ENCODE measurements at regions not wholly inside any gene's neighbourhood (a gene's known extent, or its start where the extent isn't known, plus 50 kb on each side); places are given as distances from the start of the nearest gene placed in this dataset.

DNA sequence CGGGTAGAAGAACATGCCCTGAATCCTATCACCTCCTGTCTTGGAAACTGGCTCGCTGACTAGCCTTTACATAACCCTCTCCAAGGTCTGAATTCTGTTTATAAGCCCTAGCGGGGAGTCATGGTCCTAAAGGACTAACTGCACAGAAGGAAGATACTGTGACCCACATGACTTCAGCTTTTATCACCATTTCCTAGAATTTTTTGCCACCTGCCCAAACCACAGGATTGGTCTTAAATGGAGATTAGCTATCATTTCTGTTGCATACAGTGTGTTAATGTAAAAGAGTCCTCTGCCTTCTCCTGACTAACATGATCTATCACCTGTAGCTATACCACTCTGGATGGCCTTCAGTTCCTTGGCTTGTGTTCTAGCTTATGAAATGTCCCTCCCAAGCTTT is 319.2 kb downstream of the DUSP6 start (continued):
- TF ChIP-seq EZH2phosphoT487 (IDR thresholded peaks at IDR 0.05; ENCODE audit: borderline replicate concordance, low read depth), result no peak
- no peak for TF ChIP-seq EP300 (IDR thresholded peaks at IDR 0.05; ENCODE audit: borderline replicate concordance in 1 of 2, low read depth in 1 of 2, low read length in 1 of 2)
- no peak for TF ChIP-seq YY1 (IDR thresholded peaks at IDR 0.05; ENCODE audit: low read depth)
- no peak for TF ChIP-seq POLR2AphosphoS5 (IDR thresholded peaks at IDR 0.05; ENCODE audit: low read depth, low read length)
- no peak for TF ChIP-seq NRF1 (IDR thresholded peaks at IDR 0.05; ENCODE audit: low read depth, low read length)
- TF ChIP-seq, protein P1, sequence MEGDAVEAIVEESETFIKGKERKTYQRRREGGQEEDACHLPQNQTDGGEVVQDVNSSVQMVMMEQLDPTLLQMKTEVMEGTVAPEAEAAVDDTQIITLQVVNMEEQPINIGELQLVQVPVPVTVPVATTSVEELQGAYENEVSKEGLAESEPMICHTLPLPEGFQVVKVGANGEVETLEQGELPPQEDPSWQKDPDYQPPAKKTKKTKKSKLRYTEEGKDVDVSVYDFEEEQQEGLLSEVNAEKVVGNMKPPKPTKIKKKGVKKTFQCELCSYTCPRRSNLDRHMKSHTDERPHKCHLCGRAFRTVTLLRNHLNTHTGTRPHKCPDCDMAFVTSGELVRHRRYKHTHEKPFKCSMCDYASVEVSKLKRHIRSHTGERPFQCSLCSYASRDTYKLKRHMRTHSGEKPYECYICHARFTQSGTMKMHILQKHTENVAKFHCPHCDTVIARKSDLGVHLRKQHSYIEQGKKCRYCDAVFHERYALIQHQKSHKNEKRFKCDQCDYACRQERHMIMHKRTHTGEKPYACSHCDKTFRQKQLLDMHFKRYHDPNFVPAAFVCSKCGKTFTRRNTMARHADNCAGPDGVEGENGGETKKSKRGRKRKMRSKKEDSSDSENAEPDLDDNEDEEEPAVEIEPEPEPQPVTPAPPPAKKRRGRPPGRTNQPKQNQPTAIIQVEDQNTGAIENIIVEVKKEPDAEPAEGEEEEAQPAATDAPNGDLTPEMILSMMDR (IDR thresholded peaks at IDR 0.05), result no peak
- no peak for TF ChIP-seq RXRA (IDR thresholded peaks at IDR 0.05; ENCODE audit: borderline replicate concordance, low read depth)

DNA sequence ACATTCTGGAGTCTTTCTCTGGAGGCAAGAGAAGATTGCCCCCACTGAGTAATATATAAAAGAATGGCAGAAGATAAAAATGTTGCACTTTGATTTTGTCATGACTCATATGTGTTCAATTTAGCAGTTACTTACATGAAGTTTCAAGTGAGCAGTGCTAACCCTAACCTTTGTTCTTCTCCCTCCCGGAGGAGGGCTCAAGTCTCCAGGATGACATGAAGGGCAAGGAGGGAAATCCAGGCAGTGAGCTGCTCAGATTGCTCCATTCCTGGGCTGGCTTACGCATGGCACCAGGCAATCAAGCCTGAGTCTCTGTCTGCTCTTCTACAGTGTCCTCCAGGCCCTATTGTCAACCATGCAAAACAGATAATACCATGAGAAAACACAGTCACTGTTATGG is 322.3 kb downstream of the DUSP6 start:
- no peaks in the 10 kb centered on the region for H3K36me3 ChIP-seq (replicated peaks in 1 of 2; ENCODE audit: control insufficient read depth in 1 of 2, insufficient read depth in 2 of 2, low read length in 1 of 2)
- no peaks in the 10 kb centered on the region for H3K9me3 ChIP-seq
- ChIA-PET CTCF (interaction anchor here (2.6 kb wide), 1 partner anchor 13 kb away, joined by 10 read pairs; no protein-coding TSS in a partner anchor), POLR2A (no interaction called here)
- TF ChIP-seq FOXJ3 (CRISPR knock-in tag; IDR thresholded peaks at IDR 0.05) (no peak), RCOR1 (IDR thresholded peaks at IDR 0.05; ENCODE audit: low read length) (no peak), POLR2AphosphoS5 (IDR thresholded peaks at IDR 0.05; ENCODE audit: low read depth, low read length) (no peak), TAF1 (IDR thresholded peaks at IDR 0.05; ENCODE audit: borderline replicate concordance, low read depth, low read length) (no peak), TEAD4 (IDR thresholded peaks at IDR 0.05; ENCODE audit: borderline replicate concordance, insufficient read depth) (no peak), SIN3A (IDR thresholded peaks at IDR 0.05; ENCODE audit: borderline replicate concordance, low read depth, low read length) (no peak)
- TF ChIP-seq, protein P2, sequence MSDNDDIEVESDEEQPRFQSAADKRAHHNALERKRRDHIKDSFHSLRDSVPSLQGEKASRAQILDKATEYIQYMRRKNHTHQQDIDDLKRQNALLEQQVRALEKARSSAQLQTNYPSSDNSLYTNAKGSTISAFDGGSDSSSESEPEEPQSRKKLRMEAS (IDR thresholded peaks at IDR 0.05; ENCODE audit: low read depth), result no peak
- TF ChIP-seq, protein P3, sequence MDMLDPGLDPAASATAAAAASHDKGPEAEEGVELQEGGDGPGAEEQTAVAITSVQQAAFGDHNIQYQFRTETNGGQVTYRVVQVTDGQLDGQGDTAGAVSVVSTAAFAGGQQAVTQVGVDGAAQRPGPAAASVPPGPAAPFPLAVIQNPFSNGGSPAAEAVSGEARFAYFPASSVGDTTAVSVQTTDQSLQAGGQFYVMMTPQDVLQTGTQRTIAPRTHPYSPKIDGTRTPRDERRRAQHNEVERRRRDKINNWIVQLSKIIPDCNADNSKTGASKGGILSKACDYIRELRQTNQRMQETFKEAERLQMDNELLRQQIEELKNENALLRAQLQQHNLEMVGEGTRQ (IDR thresholded peaks at IDR 0.05; ENCODE audit: borderline replicate concordance, low read depth, low read length), result no peak
- H3F3A ChIP-seq (replicated peaks; ENCODE audit: insufficient read depth), result no peaks in the 10 kb centered on the region
- no peak for DNase-seq
- no peak overlapping the region for H2AFZ ChIP-seq (ENCODE audit: low read depth)
- no peak overlapping the region for H3K27ac ChIP-seq (ENCODE audit: low read depth in 2 of 2, low read length in 1 of 2)
- H3K4me1 ChIP-seq (ENCODE audit: control insufficient read depth in 1 of 2, insufficient read depth in 2 of 2, low read depth in 1 of 2, low read length in 1 of 2), result no peaks in the 10 kb centered on the region; a peak in 1 of 4 replicates
- 89% methylated on average over 2 of the region's 2 CpGs for WGBS (ENCODE audit: low lambda C conversion rate)
- H3K9me2 ChIP-seq, result no peaks in the 10 kb centered on the region
- no peak overlapping the region for H3K4me2 ChIP-seq
- H4K20me1 ChIP-seq (ENCODE audit: insufficient read depth), result no peaks in the 10 kb centered on the region
- H3K9ac ChIP-seq, result no peak overlapping the region
- no peaks in the 10 kb centered on the region for H3K27me3 ChIP-seq (ENCODE audit: insufficient read depth)
- no peaks in the 10 kb centered on the region for H3K79me2 ChIP-seq (ENCODE audit: insufficient read depth)
- no peak overlapping the region for H3K4me3 ChIP-seq (ENCODE audit: low read depth in 2 of 2, low read length in 1 of 2)
